GM12892 (cell line): ENCODE measurements at regions not wholly inside any gene's neighbourhood (a gene's known extent, or its start where the extent isn't known, plus 50 kb on each side); places are given as distances from the start of the nearest gene placed in this dataset.

Experiments used
- DNase-seq: peaks from one replicate; pipeline ENCODE4 v3.0.0; 2011; ENCODE audit not compliant: insufficient read length
- FAIRE-seq: peaks from 2 replicates; lab custom pipeline; 2011; peaks lifted over from hg19 to GRCh38; lab: Jason Lieb, UNC
- POLR2A ChIP-seq: IDR thresholded peaks from 2 replicates; pipeline ENCODE4 v1.6.1; 2011; ENCODE audit warnings: low read depth, low read length, control low read depth
- POLR2AphosphoS5 ChIP-seq: IDR thresholded peaks from 2 replicates; pipeline ENCODE4 v1.6.1; 2011; ENCODE audit warnings: low read depth, low read length, control low read depth
- TAF1 ChIP-seq: IDR thresholded peaks from 2 replicates; pipeline ENCODE4 v1.6.1; 2011; ENCODE audit warnings: low read depth, mild to moderate bottlenecking, control low read depth, low read length, borderline replicate concordance

DNA sequence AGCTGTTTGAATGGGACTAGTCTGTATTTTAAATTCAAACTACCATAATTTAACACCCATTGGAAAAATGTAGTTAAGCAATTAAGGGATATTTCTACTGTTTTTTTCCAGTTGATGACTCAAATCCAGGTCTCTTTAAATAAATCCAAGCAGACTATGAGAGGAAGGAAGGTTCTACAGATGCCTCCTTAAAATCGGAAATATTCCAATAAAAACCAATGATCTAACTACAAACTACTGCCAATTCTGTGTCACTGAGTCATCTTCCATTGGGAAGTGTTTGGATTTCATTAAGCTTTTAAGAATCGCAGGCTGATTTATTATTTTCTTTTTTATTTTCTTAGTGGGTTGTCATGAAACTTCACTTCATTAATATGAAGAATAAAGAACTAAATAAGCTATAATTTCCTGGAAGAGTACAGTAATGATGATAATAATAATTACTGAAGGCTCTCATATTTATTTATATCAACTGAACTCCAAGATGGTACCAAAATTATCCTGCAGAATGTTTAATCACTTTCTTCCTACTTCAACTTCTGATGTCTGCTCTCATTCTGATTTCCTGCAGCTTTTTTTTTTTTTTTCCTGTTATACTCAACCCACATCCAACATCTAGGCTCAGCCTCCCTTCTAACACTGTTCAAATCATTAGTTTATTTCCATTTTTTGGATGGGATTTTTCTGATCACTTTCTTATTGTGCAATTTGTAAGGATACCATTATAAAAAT lies 166.3 kb upstream of the FN1 start:
- FAIRE-seq (no peak), DNase-seq (no peak)
- TF ChIP-seq TAF1 (no peak), POLR2AphosphoS5 (no peak), POLR2A (no peak)

- DNase-seq, result no peak
- FAIRE-seq, result no peak
- TF ChIP-seq TAF1, result no peak
- TF ChIP-seq POLR2A, result no peak
- TF ChIP-seq POLR2AphosphoS5, result no peak
Observed at GRCh38 chr2:215601526-215601925, 165.7 kb upstream of the FN1 start.

GRCh38 chr2:215598376-215598975 lies 162.6 kb upstream of the FN1 start:
- FAIRE-seq, result no peak
- DNase-seq, result no peak
- no peak for TF ChIP-seq POLR2AphosphoS5
- no peak for TF ChIP-seq POLR2A
- TF ChIP-seq TAF1, result no peak

DNA sequence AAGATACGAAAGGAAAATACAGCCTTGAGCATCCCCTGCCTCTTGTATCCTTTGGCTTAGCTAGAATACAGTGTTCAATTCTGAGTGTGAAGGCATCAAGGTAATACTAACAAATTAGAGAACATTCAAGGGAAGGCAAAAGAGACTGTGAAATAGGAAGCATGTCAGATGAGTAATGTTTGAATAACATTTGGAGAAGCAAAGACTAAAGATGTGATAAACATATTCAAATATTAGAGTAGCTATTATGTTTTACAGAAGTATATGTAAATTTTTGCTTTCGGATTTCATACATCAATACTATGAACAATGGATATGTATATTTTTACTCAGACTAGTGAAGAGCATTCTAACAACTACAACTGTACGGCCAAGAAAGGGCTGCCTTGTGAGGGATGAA lies 161.7 kb upstream of the FN1 start:
- DNase-seq (no peak), FAIRE-seq (no peak)
- TF ChIP-seq POLR2AphosphoS5, result no peak
- TF ChIP-seq TAF1, result no peak
- TF ChIP-seq POLR2A, result no peak

DNA sequence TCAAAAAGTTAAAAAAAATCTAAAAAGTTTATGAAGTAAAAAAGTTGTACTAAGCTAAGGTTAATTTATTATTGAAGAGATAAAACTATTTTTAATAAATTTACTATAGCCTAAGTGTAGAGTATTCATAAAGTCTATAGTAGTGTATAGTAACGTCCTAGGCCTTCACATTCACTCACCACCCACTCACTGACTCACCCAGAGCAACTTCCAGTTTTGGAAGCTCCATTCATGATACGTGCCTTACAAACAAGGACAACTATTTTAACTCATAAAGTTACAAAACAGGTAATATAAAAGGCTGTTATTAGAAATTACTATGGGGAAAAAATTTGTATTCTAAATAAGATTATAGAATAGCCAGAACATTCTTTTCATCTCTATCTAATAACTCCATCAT lies 158.9 kb upstream of the FN1 start:
- no peak for TF ChIP-seq POLR2A
- TF ChIP-seq POLR2AphosphoS5, result no peak
- TF ChIP-seq TAF1, result no peak
- FAIRE-seq (no peak), DNase-seq (no peak)

GRCh38 chr2:215590010-215590745 lies 154.3 kb upstream of the FN1 start:
- no peak for DNase-seq
- FAIRE-seq, result no peak
- TF ChIP-seq POLR2AphosphoS5 (no peak), POLR2A (no peak), TAF1 (no peak)

GRCh38 chr2:215583881-215584280 lies 148.0 kb upstream of the FN1 start:
- no peak for DNase-seq
- FAIRE-seq, result no peak
- no peak for TF ChIP-seq TAF1
- TF ChIP-seq POLR2A, result no peak
- TF ChIP-seq POLR2AphosphoS5, result no peak

DNA sequence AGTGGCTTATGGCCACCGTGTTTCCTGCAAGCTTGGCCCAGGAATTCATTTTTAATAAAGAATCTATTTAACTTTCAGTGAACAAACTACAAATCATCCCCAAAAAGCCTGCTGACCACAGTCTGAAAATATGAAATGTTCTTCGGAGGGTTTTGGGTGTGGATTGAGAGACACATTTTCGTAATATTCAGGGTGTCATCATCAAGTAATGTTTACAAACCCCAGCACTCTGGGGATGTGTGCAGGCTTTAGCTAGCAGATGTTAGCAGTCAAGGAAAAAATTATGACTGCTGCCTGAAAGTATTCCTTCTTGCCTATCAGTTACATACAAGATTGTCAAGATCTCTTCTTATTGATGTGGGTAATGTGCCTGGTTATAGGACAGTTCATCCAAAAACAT lies 143.9 kb upstream of the FN1 start:
- DNase-seq (no peak), FAIRE-seq (no peak)
- TF ChIP-seq POLR2A (no peak), POLR2AphosphoS5 (no peak)

DNA sequence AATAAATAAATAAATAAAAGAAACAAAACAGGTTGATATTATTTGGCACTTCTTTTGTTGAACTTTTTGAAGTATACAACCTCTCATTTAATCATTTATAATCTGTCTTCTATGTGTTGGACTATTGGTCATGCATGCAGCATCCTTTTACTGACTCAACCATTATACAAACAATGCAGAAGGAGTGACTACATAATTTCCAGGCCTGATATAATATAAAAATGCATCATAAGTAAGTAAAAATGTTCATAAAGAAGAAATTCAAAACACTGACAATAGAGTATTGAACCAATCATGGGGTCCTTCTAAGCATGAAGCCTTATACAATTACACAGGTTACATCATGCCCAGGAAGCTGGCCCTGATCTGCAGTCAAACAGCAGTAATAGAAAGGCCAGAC lies 141.5 kb upstream of the FN1 start:
- FAIRE-seq, result no peak
- no peak for DNase-seq
- no peak for TF ChIP-seq POLR2AphosphoS5
- no peak for TF ChIP-seq TAF1
- TF ChIP-seq POLR2A, result no peak

DNA sequence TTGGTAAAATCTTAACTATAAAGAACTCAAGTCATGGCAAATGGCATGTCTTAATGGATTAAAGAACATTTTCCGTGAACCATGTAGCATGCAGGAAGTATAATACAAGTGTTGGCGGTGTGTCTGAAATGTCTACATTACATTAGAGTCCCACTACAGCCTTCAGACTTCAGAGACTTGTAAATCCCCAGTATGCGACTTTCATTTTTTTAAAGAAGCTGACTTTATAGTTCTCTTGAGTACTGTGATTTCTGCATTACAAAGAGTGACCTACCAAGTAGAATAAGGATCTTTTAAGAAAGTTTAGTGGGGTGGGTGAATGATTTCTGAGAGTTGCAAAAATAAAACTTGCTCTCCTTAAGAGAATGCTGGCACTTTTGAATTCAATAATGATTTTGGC lies 140.7 kb upstream of the FN1 start:
- no peak for DNase-seq
- no peak for FAIRE-seq
- TF ChIP-seq POLR2A (no peak), TAF1 (no peak), POLR2AphosphoS5 (no peak)

GRCh38 chr2:215573496-215573895 lies 137.6 kb upstream of the FN1 start:
- TF ChIP-seq POLR2AphosphoS5 (no peak), POLR2A (no peak), TAF1 (no peak)
- no peak for FAIRE-seq
- no peak for DNase-seq

DNA sequence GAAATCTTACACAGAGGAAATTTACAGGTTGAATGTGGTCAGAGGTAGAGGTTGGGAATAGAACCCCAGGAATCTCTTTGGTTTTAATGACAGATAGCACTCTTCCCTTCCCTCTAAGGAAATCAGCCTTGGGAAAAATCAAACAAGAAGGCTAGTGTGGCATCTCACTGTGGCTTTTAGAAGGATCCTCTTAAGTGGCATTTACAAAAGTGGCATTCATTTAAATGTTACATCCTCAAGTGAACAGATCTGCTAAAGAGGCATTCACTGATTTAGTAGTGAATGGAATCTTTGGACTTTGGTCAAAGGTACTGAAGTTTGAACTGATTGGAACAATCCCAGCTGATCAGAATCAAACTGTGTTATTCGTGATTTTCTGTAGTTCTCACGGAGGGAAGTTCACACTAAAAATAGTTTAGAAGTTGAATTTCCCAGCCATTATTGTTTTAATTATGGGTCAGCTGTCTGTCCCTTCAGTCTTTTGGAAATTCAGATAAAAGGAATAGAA lies 136.5 kb upstream of the FN1 start:
- FAIRE-seq (no peak), DNase-seq (no peak)
- TF ChIP-seq POLR2AphosphoS5 (no peak), POLR2A (no peak), TAF1 (no peak)

DNA sequence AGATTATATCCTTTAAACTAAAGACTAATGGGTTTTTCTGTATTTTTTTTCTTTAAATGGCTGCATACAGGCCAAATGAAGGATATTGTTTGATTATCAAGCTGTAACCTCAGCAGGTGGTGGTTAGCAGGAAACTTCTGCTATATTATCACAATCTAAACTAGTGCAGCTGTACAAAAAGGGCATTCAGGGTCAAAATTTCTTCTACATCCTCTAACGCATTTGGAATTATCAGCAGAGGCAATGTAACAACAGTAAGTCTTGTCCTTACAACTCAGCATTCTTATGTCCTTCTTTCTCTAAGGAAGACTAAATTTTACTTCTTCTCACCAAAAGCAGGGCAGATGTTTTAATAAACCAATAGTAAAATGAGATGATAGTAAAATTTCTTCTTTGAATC lies 135.8 kb upstream of the FN1 start:
- DNase-seq, result no peak
- TF ChIP-seq TAF1 (no peak), POLR2A (no peak), POLR2AphosphoS5 (no peak)
- no peak for FAIRE-seq
